ENCODE measurements at regions not wholly inside any gene's neighbourhood (a gene's known extent, or its start where the extent isn't known, plus 50 kb on each side); places are given as distances from the start of the nearest gene placed in this dataset.

GRCh38 chr3:72246685-72247084 is 461.7 kb upstream of the PROK2 start:
- no peak for DNase-seq

DNA sequence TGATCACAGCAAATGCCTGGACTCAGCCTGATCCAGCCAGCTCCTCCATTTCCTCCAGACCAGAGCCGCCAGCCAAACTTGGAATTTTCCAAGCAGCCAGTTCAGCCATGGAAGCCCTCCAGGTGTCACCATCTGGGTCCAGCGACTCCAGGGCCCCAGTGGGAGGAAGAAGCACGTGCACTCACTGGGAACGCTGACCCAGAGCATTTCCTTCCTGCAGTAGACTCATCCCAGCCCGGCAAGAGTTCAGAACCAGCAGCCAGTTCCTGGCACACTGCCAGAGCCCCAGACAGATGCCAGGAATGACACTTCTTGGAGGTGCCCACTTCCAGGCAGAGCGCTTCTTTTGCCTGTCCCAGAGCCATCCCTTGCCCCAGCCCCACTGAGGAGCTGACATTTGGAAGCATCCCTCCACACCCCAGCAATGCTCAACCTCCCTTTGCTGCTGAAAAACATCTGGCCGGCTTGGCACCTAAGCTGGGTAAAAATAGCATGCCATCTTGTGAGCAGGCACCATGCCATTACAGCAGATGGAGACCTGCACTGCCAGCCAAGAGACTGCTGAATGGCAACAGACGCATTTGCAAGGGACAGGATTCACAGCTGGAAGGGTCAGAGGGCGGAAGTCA is 460.3 kb upstream of the PROK2 start:
- DNase-seq, result no peak

DNA sequence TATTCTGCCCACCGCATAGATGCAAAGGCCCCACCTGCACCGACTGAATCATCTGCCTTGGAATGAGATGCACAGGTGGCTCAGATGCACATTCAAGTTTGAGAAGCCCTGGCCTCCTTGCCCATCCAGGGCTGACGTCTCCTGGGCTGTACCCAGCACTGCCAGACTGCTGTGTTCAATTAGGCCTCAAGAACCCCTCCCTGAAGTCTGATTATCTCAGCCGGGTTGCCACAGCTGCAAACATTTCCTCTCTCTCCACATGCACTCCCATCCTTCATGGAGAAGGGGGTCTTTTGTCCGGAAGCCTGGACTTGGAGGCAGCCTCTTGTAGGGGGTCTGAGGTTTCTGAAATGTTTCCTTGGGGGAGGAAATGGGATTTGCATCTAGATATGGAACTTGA is 459.4 kb upstream of the PROK2 start:
- no peak for DNase-seq

- no peak for DNase-seq
These were observed 457.4 kb upstream of the PROK2 start for GRCh38 chr3:72242326-72242725.

DNA sequence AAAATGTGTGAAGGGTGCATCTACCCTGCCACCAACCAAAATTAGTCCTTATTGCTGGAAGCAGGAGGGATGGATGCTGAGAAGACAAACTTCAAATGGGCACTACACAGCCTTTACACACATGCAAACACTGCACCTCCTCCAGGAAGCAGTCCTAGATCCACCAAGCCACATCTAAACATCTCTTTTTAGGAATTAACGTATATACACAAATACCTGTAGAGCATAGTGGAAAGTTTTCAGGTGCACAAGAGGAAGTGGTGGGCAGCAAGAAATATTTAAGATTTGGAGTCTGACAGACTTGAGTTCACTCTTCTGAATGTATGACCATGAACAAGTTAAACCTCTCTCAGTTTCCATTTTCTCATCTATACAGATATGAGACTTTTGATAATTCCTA is 456.6 kb upstream of the PROK2 start:
- DNase-seq, result no peak

GRCh38 chr3:72240531-72240930 is 455.6 kb upstream of the PROK2 start:
- DNase-seq, result no peak

GRCh38 chr3:72238801-72239200 is 453.9 kb upstream of the PROK2 start:
- DNase-seq, result no peak

- DNase-seq, result no peak
These were observed 453.2 kb upstream of the PROK2 start for GRCh38 chr3:72238010-72238691.

GRCh38 chr3:72237679-72238009 is 452.7 kb upstream of the PROK2 start:
- DNase-seq, result no peak

GRCh38 chr3:72234391-72234790 is 449.4 kb upstream of the PROK2 start:
- no peak for DNase-seq

DNA sequence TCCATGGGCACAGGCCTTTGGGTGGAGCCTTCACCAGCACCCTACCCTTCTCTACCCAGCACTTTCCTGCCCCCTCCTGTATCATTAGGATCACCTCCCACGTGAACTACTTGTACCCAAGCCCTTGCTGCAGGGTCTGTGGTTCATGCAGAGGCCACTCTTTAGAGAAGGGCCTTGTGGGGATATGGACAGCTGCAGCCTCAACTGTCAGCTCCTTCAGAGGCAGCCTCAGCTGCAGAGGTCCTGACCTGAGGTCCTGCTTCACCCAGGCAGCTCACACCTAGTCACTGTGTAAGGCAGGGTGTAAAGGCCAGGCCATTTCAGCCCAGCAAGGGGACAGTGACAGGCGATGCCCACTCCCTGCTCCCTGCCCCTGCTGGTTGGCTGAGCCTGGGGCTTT is 448.6 kb upstream of the PROK2 start:
- no peak for DNase-seq

- DNase-seq, result no peak
These were observed 447.8 kb upstream of the PROK2 start for GRCh38 chr3:72232777-72233176.

GRCh38 chr3:72232331-72232730 is 447.4 kb upstream of the PROK2 start:
- DNase-seq, result no peak

DNA sequence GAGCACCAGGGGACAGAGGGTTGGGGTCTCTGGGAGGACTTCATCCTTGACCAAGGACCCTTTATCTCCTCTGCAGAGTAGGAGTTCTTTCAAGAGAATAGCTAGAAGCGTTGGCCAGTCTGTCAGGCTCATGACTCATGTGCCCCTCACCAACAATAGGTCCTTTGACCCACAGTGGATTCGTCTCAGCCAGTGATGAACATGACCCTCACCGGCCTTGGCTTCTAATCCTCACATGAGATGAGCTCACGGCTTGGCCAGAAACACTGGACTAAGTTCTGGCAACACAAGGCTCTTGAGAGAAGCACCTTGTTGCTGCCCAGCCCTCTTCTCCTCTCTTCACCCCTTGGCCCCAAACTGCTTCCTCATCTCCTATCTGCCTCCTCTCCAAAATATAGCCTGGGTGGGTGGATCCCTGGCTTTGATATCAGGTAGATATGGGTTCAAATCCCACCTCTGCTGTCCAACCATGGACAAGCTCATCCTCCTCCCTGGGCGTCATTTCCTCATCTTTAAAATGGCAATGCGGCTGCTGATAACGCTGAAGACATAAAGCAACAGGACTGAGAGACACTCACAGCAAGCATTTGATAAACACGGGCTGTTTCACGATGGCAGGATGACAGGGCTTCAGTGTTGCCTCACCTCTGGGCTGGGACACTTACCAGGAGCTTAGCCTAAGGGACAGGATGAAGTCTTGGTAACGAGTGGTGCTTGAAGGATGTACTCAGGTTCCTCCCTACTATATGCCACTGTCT is 446.7 kb upstream of the PROK2 start:
- DNase-seq, result no peak

- DNase-seq, result no peak
These were observed 445.9 kb upstream of the PROK2 start for GRCh38 chr3:72230774-72231379.

GRCh38 chr3:72229952-72230351 is 445.0 kb upstream of the PROK2 start:
- DNase-seq, result no peak

DNA sequence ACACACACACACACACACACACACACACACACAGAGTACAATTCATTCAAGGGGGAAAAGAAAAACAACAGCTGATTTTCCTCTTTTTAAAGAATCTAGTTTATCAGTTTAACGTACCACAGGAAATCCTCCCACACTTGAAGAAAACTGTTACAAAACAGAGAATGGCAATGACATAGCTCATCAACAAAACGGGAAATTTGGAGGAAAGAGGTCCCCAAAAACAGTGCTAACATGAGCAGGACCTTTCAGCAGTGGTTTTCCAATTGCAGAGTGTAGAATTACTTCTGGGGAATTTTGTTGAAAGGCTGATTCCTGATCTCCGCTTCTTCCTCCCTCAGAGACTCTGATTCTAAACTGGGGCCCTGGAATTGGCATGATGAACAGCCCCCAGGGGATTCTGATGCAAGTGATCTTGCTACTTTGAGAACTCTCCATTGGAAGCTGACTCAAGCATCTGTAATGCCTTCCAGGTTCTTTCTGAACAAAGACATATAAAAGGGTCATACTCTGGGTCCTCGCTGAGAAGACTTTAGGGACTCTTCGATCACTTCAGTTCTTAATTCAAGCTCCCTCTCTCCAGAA is 442.6 kb upstream of the PROK2 start:
- no peak for DNase-seq

DNA sequence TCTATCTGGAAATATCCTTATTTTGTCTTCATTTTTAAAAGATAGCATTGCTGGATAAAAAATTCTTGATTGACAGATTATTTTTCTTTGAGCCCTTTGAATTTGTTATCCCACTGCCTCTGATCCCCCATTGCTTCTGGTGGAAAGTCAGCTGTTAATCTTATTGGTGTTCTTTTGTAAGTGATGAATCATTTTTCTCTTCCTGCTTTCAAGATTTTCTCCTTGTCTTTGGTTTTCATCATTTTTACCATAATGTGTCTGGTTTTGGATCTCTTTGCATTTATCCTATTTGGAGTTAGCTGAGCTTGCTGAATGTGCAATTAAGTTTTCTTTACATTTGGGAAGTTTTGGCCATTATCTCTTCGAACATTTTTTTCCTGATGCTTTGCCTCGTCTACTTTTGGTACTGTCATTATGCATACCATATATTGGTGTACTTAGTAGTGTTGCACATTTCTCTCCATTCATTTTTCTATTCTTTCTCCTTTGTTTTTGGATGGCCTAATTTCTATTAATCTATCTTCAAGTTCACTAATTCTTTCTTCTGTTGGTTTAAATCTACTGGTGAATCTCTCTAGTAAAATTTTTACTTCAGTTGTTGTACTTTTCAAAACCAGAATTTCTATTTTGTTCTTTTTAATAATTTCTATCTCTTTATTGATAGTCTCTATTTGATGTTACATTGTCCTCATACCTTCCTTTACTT is 440.0 kb upstream of the PROK2 start:
- DNase-seq, result no peak

DNA sequence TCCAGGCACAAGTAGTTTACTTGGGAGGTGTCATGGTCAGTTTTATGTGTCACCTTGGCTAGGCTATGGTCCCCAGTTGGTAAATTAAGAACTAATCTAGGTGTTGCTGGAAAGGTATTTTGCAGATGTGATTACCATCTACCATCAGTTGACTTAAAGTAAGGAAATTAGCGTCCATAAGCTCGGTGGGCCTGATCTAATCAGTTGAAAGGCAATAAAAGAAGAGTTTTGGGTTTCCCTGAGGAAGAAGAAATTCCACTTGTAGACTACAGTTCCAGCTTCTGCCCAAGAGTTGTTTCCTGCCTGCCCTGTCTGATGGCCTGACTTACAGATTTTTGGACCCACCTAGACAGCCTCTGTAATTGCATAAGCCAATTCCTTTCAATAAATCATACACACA is 438.7 kb upstream of the PROK2 start:
- DNase-seq, result no peak

GRCh38 chr3:72223116-72223515 is 438.2 kb upstream of the PROK2 start:
- DNase-seq, result no peak

DNA sequence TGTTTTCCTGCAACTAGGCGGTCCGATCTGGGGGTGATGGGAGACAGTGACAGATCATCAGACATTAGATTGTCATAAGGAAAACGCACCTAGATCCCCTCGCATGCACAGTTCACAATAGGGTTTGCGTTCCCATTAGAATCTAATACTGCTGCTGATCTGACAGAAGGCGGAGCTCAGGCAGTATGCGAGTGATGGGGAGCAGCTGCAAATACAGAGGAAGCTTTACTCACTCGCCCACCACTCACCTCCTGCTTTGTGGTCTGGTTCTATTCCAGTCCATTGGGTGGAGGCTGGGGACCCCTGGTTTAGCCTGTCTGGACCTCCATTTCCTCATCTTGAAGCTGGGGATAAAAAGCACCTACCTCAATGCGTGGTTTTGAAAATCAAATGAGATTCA is 437.5 kb upstream of the PROK2 start:
- DNase-seq, result no peak

DNA sequence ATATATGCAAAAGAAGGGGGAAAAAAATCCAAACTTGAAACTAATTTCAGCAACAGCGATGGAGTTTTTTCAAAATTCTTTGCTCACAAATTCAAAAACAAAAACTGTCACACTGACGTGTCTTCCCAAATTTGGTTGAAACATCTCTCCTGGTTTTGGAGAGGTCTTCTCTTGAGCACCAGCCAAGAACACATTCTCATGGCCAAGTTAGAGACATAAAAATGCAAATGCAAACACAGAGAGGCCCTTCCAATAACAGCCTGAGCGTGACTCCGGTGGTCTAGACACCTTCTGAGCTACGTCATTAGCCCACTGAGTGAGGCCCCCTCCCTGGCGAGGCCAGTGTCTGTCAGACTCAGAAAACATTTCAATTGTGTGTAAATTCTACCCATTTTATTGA is 436.0 kb upstream of the PROK2 start:
- no peak for DNase-seq

DNA sequence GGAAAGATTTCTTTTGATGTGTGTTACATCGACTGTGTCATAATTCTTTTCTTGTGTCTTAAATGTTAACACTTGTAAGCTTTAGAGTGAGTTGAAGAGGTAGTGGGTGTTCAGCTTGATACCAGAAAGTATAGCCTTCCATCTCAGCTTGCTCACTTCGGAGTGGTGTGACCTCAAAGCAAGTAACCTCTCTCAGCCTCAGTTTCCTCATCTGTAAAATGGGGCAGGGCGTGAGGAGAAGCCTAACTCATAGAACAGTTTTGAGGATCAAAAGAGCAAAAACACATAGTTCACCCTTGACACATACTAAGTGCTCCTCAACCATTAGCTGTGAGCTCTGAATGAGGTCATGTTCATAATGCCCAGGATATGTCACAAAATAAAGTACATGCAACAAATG is 434.8 kb upstream of the PROK2 start:
- DNase-seq, result no peak

Measured in SHP77 treated with DMSO at 0.1 percent for 48 hours (cell line).